GM12892 (cell line): ENCODE measurements at regions not wholly inside any gene's neighbourhood (a gene's known extent, or its start where the extent isn't known, plus 50 kb on each side); places are given as distances from the start of the nearest gene placed in this dataset.

ENCODE experiments used
- POLR2A ChIP-seq: IDR thresholded peaks from 2 replicates; pipeline ENCODE4 v1.6.1; 2011; ENCODE audit warnings: low read depth, low read length, control low read depth
- POLR2AphosphoS5 ChIP-seq: IDR thresholded peaks from 2 replicates; pipeline ENCODE4 v1.6.1; 2011; ENCODE audit warnings: low read depth, low read length, control low read depth
- TAF1 ChIP-seq: IDR thresholded peaks from 2 replicates; pipeline ENCODE4 v1.6.1; 2011; ENCODE audit warnings: low read depth, mild to moderate bottlenecking, control low read depth, low read length, borderline replicate concordance

GRCh38 chr6:165986311-165986913, 181.2 kb downstream of the TBXT start:
- TF ChIP-seq POLR2A (no peak), TAF1 (no peak), POLR2AphosphoS5 (no peak)
